Fibroblast of skin of left biceps (primary cell): ENCODE measurements at regions not wholly inside any gene's neighbourhood (a gene's known extent, or its start where the extent isn't known, plus 50 kb on each side); places are given as distances from the start of the nearest gene placed in this dataset.

Experiments
- DNase-seq, 2 experiments: peaks; one replicate each; pipeline ENCODE4 v3.0.0-alpha.2; 2013; ENCODE audit warnings: low read depth in 2 of 2

DNA sequence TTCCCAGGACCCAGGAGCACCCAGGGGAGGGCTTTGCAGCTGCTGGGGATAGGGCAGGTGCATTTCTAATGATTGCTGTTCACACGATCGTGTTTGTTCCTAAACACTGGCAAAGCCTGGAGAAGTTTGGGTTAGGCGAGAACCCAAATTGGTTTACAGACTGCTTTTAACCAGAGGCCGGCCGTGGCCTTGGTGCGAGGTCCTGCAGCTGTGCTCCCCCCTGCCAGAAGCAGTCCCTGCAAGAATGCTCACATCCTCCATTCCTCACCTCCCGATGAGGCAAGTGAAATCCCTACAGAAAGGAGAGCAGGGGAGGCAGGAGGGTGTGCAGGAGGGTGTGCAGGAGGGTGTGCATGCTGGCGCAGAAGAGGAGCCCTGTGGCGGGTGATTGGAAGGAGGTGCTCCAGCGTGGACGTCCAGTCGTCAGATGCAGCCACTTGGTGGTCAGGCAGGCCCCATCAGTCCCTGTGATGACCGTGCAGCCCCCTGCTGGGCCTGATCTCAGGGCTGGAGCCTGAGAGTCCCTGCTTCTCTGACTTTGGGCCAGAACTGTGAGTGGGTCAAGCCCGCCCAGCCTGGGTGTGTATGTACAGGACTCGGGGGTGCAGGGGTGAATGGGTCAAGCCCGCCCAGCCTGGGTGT, 55.7 kb upstream of the FRMD1 start:
- DNase-seq: no peak

DNA sequence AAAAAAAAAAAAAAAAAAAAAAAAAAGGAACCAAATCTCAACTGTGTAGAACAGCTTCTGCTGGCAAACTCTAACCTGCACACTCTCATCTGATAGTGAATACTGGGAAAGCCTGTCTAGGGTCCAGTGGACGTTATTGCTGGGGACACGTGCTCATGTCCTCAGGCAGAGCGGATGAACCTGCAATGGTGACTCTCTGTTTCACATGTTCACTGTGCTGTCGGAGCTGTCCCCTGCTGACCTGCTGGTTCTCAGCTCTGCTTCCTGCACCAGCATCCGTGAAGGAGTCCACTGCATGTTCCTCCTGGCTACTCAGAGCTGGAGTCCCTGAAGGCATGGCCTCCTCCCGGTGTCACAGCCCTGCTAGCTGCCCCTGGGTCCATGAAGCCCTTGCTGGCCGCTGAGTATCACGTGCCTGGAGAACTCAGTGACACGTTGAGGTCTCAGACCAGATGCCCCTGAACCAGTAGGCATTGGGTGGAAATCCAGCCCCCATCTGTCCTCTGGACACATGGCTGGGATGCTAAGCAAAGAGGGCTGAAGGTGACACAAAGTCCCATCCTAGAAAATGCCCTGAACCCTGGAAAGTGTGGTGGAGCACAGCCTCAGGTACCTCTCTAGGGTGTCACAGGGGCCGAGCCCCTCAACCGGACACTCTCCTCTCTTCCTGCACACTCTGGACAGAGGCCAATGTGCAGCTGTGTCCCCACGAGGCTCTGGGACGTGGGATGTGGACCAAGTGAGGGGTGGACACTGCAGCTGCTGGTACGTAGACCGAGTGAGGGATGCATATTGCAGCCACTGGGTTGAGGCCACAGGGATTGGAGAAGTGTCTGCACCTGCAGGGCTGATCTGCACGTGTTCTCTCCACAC, 54.9 kb upstream of the FRMD1 start:
- no peak for DNase-seq

DNA sequence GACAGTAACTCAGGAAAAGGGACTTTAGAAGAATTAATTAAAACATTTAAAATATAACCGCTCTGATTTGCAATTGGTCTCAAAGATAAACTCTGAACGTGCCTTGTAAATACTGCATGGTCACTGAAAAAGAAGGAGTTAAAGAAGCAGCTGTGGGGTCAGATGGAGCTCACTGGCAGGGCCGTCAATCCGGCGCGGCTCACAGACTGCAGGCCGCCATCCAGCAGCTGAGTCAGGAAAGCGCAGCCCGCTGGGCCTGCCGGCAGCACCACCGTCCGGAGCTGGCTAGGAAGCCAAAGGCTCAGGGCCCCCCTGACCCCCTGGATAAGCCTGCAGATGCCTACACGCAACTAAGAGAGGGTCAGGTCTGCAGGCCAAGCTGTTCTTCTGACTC, 54.2 kb upstream of the FRMD1 start:
- DNase-seq: no peak

DNA sequence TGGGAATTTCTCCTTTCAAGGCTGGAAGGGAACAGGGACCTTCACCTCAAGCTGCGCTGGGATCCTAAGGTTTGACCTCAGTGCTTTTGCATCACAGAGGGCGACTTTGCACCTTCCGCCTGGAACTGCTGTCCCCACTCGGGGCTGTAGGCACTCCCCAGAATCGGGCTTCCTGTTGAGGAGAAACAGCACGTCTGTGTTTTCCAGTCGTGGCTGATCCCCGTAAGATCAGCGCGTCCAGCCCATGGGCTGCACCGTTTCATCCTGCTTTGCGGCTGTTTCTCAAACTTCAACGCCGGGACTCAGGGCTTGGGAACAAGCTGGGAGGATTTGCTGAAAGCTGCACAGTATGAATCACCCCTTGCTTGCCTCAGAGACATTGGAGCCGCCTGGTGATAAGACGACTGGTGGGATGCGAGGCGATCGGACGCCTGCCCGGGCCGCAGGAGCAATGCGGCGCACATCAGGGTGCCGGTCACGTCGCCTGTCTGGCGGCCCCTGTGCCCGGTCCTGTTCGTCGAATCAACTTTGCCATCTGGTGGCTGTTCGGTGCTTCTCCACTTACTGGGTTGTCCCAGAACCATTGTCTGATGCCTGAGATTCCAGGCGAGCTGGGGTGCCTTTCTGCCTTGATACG, 53.6 kb upstream of the FRMD1 start:
- DNase-seq: no peak

DNA sequence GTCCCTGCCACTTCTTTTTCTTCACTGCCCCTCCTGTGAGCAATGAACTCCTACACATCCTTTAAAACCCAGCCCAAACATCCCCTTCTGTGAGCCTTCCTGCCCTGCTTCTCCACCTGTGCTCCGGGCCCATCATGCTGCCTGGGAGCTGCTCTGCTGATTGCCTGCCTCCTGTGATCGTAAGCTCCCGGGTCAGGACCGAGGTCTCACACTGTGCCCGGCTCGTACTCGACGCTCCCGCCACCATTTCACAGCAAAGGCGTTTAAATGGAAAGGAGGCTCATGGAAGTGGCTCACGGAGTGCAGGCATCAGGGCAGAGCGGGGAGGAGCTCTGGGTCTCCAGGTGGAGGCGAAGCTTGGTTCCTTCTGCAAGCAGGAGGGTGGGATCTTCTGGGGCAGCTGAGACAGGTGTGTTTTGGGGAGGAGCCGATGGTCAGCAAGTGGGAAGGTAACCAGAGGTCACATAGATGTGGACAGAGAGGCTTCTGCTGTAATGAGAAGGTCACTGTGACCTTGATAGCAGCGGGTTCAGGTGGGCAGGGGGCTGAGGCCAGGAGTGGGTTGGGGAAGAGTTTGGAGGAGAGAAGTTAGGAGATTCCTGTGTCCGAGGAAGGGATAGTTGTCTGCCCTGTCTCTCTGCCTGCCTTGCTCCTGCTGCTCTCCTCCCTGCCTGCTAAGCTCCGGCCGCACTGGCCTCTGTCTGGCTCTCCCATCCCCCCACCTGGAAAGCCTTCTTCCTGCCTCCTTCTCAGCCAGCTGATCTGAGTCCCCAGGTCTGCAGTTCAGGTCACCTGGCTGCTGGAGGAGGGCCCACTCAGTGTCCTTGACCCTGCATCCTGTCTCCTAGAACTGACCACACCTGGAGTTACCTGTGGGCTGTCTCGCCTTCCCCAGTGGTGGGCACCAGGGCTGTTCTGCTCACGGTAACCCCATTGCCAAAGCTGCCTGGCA, 52.7 kb upstream of the FRMD1 start:
- DNase-seq: no peak

DNA sequence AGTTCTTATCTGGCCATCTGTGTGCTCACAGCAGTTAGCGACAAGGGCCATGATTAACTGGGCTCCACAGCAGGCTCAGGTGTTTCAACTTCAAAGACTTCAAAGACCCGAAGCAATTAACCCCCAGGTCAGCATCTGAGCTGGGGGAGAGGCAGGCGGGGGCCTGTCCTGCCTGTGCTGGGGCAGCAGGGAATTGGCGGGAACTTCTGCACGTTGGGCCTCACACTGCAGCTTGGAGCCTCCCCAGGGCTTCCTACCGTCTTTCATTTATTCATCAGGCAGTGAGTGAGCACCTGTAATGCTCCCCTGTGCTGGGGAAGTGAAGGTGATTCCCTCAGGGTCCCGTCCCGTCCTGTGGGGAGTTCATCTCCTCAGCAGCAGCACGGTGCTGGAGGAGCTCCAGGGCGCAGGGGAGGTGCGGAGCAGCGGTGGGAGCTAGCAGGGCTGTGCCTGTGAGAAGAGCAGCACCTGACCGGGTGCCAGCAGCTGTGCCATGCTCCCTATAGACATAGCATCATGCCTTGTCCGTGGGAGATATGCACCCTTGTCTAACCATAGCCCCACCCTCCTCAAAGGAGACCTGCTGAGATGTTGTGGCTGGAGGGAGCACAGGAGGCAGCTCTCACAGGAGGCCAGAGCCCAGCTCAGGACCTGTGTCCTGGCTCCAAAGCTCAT, 51.8 kb upstream of the FRMD1 start:
- no peak for DNase-seq

DNA sequence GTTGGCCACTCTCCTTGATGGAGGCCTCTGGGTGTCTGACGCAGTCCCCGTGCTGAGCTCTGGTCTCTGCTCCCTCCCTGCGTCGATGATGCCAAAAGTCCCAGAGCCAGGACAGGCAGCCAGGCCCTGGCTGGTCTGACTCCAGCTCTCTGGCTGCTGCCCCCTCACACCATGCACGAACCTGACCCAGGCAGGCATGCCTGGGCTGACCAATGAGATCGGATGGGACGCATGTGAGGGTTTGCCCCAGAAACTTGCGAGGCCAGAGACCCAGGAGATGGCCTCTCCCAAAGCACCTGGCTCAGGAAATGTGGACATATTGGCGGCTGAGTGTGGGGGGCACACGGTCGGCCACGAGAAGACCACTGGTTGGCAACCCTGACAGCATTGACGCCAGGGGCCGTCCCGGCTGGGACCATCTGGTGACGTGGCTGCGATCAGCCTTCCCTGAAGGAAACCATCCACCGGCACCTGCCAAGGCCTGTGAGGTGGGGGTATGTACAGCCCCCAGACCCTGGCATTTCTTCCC, 51.2 kb upstream of the FRMD1 start:
- no peak for DNase-seq

DNA sequence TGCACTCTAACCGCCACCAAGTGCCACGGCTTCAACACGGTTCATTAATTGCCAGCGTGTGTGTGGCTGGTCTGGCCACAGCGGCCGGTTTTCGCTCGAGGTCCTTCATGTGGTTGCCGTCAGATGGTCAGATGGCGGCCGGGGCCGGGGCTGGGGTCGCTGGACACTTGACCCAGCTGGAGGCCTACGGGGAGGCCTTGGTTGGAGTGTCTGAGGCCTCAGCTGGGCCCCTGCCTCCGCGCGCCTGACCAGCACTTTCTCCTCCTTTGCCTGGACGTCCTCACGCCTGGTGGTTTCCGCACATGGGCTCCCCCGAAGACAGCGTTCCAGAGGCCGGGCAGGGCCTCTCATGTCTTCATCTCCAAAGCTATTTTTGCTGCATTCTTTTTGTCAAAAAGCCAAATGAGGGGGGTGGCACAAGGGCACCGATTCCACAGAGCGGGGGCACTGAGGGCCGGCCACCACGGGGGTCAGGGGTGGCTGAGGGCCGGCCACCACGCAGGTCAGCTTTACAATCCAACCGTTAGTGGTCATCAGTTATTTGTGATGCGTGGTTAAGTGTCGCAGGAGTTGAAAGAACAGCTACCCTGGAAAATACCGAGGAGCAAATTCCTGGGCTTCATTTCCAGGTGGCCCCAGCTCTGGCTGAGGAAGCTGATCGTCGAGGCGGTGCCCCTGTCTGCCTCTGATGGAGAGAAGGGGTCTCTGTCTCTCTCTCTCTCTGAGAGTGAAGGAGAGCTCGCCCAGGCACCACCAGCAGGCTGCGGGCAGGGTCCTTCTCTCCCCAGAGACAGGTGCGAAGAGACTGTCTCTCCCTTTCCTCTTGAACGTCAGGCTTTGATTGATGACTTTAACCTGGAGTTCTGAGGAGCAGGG, 50.5 kb upstream of the FRMD1 start:
- DNase-seq: no peak

DNA sequence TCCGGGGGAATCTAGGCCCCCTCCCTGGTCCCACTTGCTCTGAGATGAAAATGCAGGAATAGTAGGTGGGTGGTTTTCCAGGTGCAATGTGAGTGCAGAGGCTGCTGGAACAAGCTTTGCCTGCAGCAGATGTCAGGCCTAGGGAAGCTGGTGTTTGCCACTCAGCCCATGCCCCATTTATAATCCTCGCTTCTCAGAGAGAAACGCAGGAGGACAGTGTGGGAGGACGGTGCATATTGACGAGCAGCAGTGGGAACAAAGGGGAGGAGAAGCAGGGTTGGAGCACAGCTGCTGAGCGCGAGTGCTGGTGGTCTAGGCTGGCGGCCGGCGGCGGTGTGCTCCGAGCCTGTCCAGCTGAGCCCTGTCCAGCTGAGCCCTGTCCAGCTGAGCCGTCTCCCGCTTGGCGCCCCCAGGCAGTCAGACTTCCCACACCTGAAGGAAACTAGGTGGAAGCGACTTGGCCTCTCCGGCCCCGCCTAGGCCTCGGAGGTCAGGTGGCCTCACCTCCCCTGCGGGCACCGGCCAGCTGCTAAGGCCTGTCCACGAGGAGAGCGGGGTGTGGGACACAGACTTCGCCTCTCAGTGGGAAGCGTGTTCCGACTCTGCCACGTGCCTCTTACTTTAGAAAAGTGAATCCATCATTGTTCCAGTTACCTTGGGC, 49.7 kb upstream of the FRMD1 start:
- DNase-seq: no peak
